H1 (cell line): ENCODE measurements at regions not wholly inside any gene's neighbourhood (a gene's known extent, or its start where the extent isn't known, plus 50 kb on each side); places are given as distances from the start of the nearest gene placed in this dataset.

Experiments
- GABPA ChIP-seq: IDR thresholded peaks from 2 replicates; pipeline ENCODE4 v1.6.1; 2011; ENCODE audit warnings: mild to moderate bottlenecking, low read length, moderate library complexity, borderline replicate concordance; ENCODE audit not compliant: insufficient read depth
- RFX5 ChIP-seq: IDR thresholded peaks from 2 replicates; pipeline ENCODE4 v1.6.1; 2011; ENCODE audit warnings: low read depth, low read length, improper control_type of control experiment, borderline replicate concordance
- SAP30 ChIP-seq: fragments of 300-600 bp; sonication (generic); IDR thresholded peaks from 2 replicates; pipeline ENCODE4 v1.7.1; 2012; ENCODE audit warnings: low read length, moderate library complexity, mild to moderate bottlenecking, inconsistent platforms; ENCODE audit not compliant: insufficient read depth, insufficient replicate concordance
- SRF ChIP-seq: IDR thresholded peaks from 2 replicates; pipeline ENCODE4 v1.6.1; 2011; ENCODE audit warnings: mild to moderate bottlenecking, low read depth, low read length, moderate library complexity
- TF ChIP-seq, protein P1 (sequence below): IDR thresholded peaks from 2 replicates; pipeline ENCODE4 v1.6.1; 2012; ENCODE audit warnings: low read length, inconsistent platforms

DNA sequence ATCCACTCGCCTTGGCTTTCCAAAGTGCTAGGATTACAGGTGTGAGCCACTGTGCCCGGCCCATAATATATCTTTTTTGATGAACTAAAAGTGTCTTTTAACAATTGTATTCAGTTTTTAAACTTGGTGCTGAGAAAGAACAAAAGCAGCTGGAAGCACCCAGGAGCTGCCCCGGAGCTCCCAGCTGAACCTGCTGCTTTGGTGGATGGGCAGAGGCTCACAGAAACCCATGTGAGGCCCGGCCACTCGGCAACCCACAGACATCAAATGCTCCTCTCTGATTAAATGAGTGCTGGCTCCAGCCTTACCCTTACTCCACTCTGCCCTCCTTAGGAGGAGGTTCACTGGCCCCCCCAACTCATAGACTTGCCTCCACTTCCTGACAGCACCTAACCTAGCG is 59.4 kb upstream of the FRMD1 start (continued):
- TF ChIP-seq, protein P1, sequence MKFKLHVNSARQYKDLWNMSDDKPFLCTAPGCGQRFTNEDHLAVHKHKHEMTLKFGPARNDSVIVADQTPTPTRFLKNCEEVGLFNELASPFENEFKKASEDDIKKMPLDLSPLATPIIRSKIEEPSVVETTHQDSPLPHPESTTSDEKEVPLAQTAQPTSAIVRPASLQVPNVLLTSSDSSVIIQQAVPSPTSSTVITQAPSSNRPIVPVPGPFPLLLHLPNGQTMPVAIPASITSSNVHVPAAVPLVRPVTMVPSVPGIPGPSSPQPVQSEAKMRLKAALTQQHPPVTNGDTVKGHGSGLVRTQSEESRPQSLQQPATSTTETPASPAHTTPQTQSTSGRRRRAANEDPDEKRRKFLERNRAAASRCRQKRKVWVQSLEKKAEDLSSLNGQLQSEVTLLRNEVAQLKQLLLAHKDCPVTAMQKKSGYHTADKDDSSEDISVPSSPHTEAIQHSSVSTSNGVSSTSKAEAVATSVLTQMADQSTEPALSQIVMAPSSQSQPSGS, result no peak
- no peak for TF ChIP-seq RFX5
- TF ChIP-seq SAP30, result no peak
- no peak for TF ChIP-seq SRF
- no peak for TF ChIP-seq GABPA
